Stomach (tissue), 4 donors: ENCODE measurements at regions not wholly inside any gene's neighbourhood (a gene's known extent, or its start where the extent isn't known, plus 50 kb on each side); places are given as distances from the start of the nearest gene placed in this dataset.

Experiments
- CTCF ChIP-seq, 7 experiments: fragments of 450-650 bp in 4 of 7; fragments of 200-600 bp in 3 of 7; sonication (generic) in 3 of 7; IDR thresholded peaks; one replicate each; pipeline ENCODE4 v1.5.1; 2016 to 2019; ENCODE audit warnings: antibody characterized with exemption in 7 of 7, control low read depth in 2 of 7, mild to moderate bottlenecking in 1 of 7
- EP300 ChIP-seq: sonication (generic); formaldehyde crosslinking; IDR thresholded peaks from one replicate; pipeline ENCODE4 v1.6.1; 2017; ENCODE audit warnings: antibody characterized with exemption
- POLR2A ChIP-seq, 4 donors: fragments of 450-650 bp; IDR thresholded peaks; one replicate each; pipeline ENCODE4 v1.6.1; 2016; ENCODE audit warnings: antibody characterized with exemption in 4 of 4, control low read depth in 2 of 4, mild to moderate bottlenecking in 1 of 4, moderate library complexity in 1 of 4
- POLR2AphosphoS5 ChIP-seq, 3 donors: sonication (generic); formaldehyde crosslinking; IDR thresholded peaks; one replicate each; pipeline ENCODE4 v1.6.1; 2016; ENCODE audit warnings: antibody characterized with exemption in 3 of 3

- TF ChIP-seq CTCF (IDR thresholded peaks at IDR 0.05) (no peak), EP300 (no peak), POLR2AphosphoS5 (IDR thresholded peaks at IDR 0.05) (no peak), POLR2A (IDR thresholded peaks at IDR 0.05) (no peak)
These were observed 472.4 kb downstream of the DIPK2A start for GRCh38 chr3:144444061-144444460.
